GM12878 (cell line): ENCODE measurements at regions not wholly inside any gene's neighbourhood (a gene's known extent, or its start where the extent isn't known, plus 50 kb on each side); places are given as distances from the start of the nearest gene placed in this dataset.

Experiments used
- ATAC-seq: fragments of 200-7000 bp; cut with Tn5 transposase; 3 replicates; pipeline ENCODE4 v1.9.1; 2020; ENCODE audit warnings: mild to moderate bottlenecking, moderate library complexity
- BruUV-seq: library from RNA; stranded (reverse); fragments of 400-500 nt; replicated peaks from 2 replicates; lab custom pipeline; 2021; lab: Mats Ljungman, UMichigan
- CTCF ChIA-PET: fragments of 300-600 bp; sonication (Branson Sonifier 250); formaldehyde crosslinking; extraction: SDS; loops from one replicate; lab custom pipeline; 2021; ENCODE audit warnings: inconsistent platforms; lab: Yijun Ruan, JAX
- POLR2A ChIA-PET: fragments of 350-600 bp; formaldehyde crosslinking; extraction: SDS; loops from one replicate; lab custom pipeline; 2021; ENCODE audit warnings: inconsistent platforms; lab: Charles Lee
- RAD21 ChIA-PET: fragments of 300-600 bp; sonication (Branson Sonifier 250); formaldehyde crosslinking; loops from one replicate; lab custom pipeline; 2023; ENCODE audit warnings: antibody characterized with exemption; ENCODE audit not compliant: unreplicated experiment; lab: Charles Lee
- SMC1A ChIA-PET: fragments of 300-600 bp; sonication (Branson Sonifier 250); formaldehyde crosslinking; loops from one replicate; lab custom pipeline; 2023; ENCODE audit not compliant: unreplicated experiment, uncharacterized antibody; lab: Charles Lee
- DNase-seq: peaks from one replicate; pipeline ENCODE4 v3.0.0-alpha.2; 2011; ENCODE audit warnings: low read depth, low spot score
- FAIRE-seq: peaks from 3 replicates; lab custom pipeline; 2011; peaks lifted over from hg19 to GRCh38; lab: Jason Lieb, UNC
- H2AFZ ChIP-seq: 2 replicates; pipeline ENCODE4 v1.6.0; 2011; ENCODE audit warnings: low read depth, low read length, control low read depth; ENCODE audit not compliant: control insufficient read depth
- H3K27ac ChIP-seq: 2 replicates; pipeline ENCODE4 v1.5.1; 2011; ENCODE audit warnings: control low read depth; ENCODE audit not compliant: control insufficient read depth, insufficient read depth
- H3K27me3 ChIP-seq, 2 experiments: replicated peaks in 1 of 2; 2 replicates each; pipeline versions ENCODE4 v1.6.0 to v1.6.1; 2011; ENCODE audit warnings: low read length in 1 of 2; ENCODE audit not compliant: control insufficient read depth in 2 of 2, insufficient read depth in 2 of 2
- H3K36me3 ChIP-seq, 2 experiments: 2 replicates each; pipeline ENCODE4 v1.5.1; 2011; ENCODE audit warnings: low read length in 1 of 2; ENCODE audit not compliant: control insufficient read depth in 2 of 2, insufficient read depth in 2 of 2
- H3K4me1 ChIP-seq: 2 replicates; pipeline ENCODE4 v1.6.1; 2011; ENCODE audit warnings: mild to moderate bottlenecking, low read length, moderate library complexity, mixed read lengths; ENCODE audit not compliant: control insufficient read depth, insufficient read depth
- H3K4me2 ChIP-seq: 2 replicates; pipeline ENCODE4 v1.6.0; 2011; ENCODE audit warnings: control low read depth; ENCODE audit not compliant: control insufficient read depth, insufficient read depth
- H3K4me3 ChIP-seq: fragments of 200-600 bp; sonication (generic); 2 replicates; pipeline ENCODE4 v1.5.1; 2016
- H3K79me2 ChIP-seq: 2 replicates; pipeline ENCODE4 v1.6.0; 2011; ENCODE audit warnings: low read length; ENCODE audit not compliant: control insufficient read depth, insufficient read depth
- H3K9ac ChIP-seq: 2 replicates; pipeline ENCODE4 v1.8.0; 2011; ENCODE audit warnings: low read length, control low read depth, mixed read lengths; ENCODE audit not compliant: control insufficient read depth, insufficient read depth
- H3K9me3 ChIP-seq: replicated peaks from 3 replicates; pipeline ENCODE4 v1.5.1; 2011; ENCODE audit warnings: mild to moderate bottlenecking, low read length; ENCODE audit not compliant: control insufficient read depth, insufficient read depth
- H4K20me1 ChIP-seq: 2 replicates; pipeline ENCODE4 v1.6.0; 2011; ENCODE audit not compliant: control insufficient read depth, insufficient read depth
- CBX5 ChIP-seq: sonication (generic); IDR thresholded peaks from 2 replicates; pipeline ENCODE4 v1.6.1; 2016; ENCODE audit warnings: low read depth, moderate library complexity, mild to moderate bottlenecking, inconsistent platforms
- DPF2 ChIP-seq: fragments of 450-650 bp; IDR thresholded peaks from 2 replicates; pipeline ENCODE4 v1.6.1; 2017; ENCODE audit warnings: mild to moderate bottlenecking
- FOS ChIP-seq: IDR thresholded peaks from 3 replicates; pipeline ENCODE4 v1.6.1; 2011; ENCODE audit warnings: borderline replicate concordance; ENCODE audit not compliant: insufficient read length; ENCODE audit errors: extremely low read depth
- FOXM1 ChIP-seq: IDR thresholded peaks from 2 replicates; pipeline ENCODE4 v1.6.1; 2012; ENCODE audit warnings: low read depth, mild to moderate bottlenecking, inconsistent platforms, low read length, moderate library complexity
- KAT2A ChIP-seq: conservative IDR thresholded peaks from 2 replicates; pipeline ENCODE4 v1.6.1; 2011; ENCODE audit warnings: low read depth, low read length; ENCODE audit not compliant: control insufficient read depth
- KLF5 ChIP-seq: fragments of 450-650 bp; IDR thresholded peaks from 2 replicates; pipeline ENCODE4 v1.6.1; 2014; ENCODE audit warnings: mild to moderate bottlenecking; ENCODE audit not compliant: partially characterized antibody
- NFIC ChIP-seq: IDR thresholded peaks from 2 replicates; pipeline ENCODE4 v1.6.1; 2012; ENCODE audit warnings: low read depth, mild to moderate bottlenecking, inconsistent platforms, low read length, moderate library complexity
- NFYB ChIP-seq: IDR thresholded peaks from 2 replicates; pipeline ENCODE4 v1.6.1; 2011; ENCODE audit warnings: low read depth, mild to moderate bottlenecking, low read length, improper control_type of control experiment, moderate library complexity; ENCODE audit not compliant: insufficient read depth
- NRF1 ChIP-seq: conservative IDR thresholded peaks from 2 replicates; pipeline ENCODE4 v1.6.1; 2011; ENCODE audit warnings: mild to moderate bottlenecking, low read depth, low read length, improper control_type of control experiment
- PAX8 ChIP-seq: fragments of 450-650 bp; IDR thresholded peaks from 2 replicates; pipeline ENCODE4 v1.6.1; 2017; ENCODE audit warnings: mild to moderate bottlenecking, moderate library complexity
- PML ChIP-seq: IDR thresholded peaks from 2 replicates; pipeline ENCODE4 v1.6.1; 2012; ENCODE audit warnings: low read length, inconsistent platforms
- POU2F2 ChIP-seq: IDR thresholded peaks from 3 replicates; pipeline ENCODE4 v1.6.1; 2011; ENCODE audit warnings: low read depth, mild to moderate bottlenecking, low read length, borderline replicate concordance
- RBBP5 ChIP-seq: fragments of 200-600 bp; sonication (generic); conservative IDR thresholded peaks from 2 replicates; pipeline ENCODE4 v1.6.1; 2016
- WGBS: methylation state at CpG from one replicate; pipeline ENCODE4 v1.1.6; 2016; ENCODE audit warnings: low lambda C conversion rate; ENCODE audit not compliant: insufficient replicate concordance, insufficient coverage; ENCODE audit errors: missing lambda C conversion rate; 5-methylcytosine and 5-hydroxymethylcytosine counted together
- in situ Hi-C: fragments of 300-500 bp; cut with MboI; formaldehyde crosslinking; loops from 9 replicates; pipeline ENCODE4 v1.14.3; 2018; ENCODE audit warnings: mixed read lengths
- intact Hi-C: fragments of 100-400 bp; cut with micrococcal nuclease; formaldehyde crosslinking; loops from one replicate; pipeline ENCODE4 v1.14.2; 2022; ENCODE audit not compliant: unreplicated experiment
- TF ChIP-seq, protein P1 (sequence below): IDR thresholded peaks from 2 replicates; pipeline ENCODE4 v1.6.1; 2012; ENCODE audit warnings: improper control_type of control experiment, low read depth, low read length; ENCODE audit not compliant: insufficient replicate concordance
- TF ChIP-seq, protein P2 (sequence below): fragments of 450-650 bp; IDR thresholded peaks from 2 replicates; pipeline ENCODE4 v1.6.1; 2016; ENCODE audit warnings: mild to moderate bottlenecking
- TF ChIP-seq, protein P3 (sequence below): fragments of 150-350 bp; IDR thresholded peaks from 2 replicates; pipeline ENCODE4 v1.6.1; 2016; ENCODE audit warnings: low read depth, low read length

DNA sequence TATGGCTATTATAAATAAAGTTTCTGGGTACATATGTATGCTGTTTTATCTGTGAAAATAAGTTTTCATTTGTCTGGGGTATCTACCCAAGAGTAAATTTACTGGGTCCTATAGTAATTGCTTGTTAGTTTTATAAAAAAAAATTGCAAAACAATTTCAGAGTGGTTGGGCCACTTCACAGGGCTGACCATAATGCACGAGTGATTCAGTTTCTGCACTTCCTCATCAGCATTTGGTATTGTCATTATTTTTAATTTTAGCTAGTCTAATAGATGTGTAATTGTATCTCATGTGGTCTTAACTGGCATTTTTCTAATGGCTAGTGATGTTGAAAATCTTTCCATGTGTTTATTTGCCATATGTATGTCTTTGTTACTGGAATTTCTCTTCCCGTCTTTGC lies 452.4 kb upstream of the AKR1E2 start:
- intact Hi-C loops, result no loop called here
- ChIA-PET RAD21 (no interaction called here), POLR2A (no interaction called here), CTCF (no interaction called here), SMC1A (no interaction called here)
- Histone ChIP-seq H3K27me3 (no peaks in the 10 kb centered on the region; a peak in 1 of 4 replicates), H3K27ac (no peak overlapping the region), H3K36me3 (no peaks in the 10 kb centered on the region), H3K4me2 (no peak overlapping the region), H3K4me1 (no peaks in the 10 kb centered on the region), H2AFZ (no peak overlapping the region), H4K20me1 (no peaks in the 10 kb centered on the region), H3K4me3 (no peak overlapping the region), H3K9ac (no peak overlapping the region), H3K9me3 (no peaks in the 10 kb centered on the region), H3K79me2 (no peaks in the 10 kb centered on the region)
- no TSS peak for BruUV-seq
- 69% methylated on average over 2 of the region's 2 CpGs for WGBS
- DNase-seq (no peak), ATAC-seq (no peak), FAIRE-seq (no peak)
- in situ Hi-C loops, result no loop called here
- TF ChIP-seq KLF5 (no peak), POU2F2 (no peak), NRF1 (no peak), DPF2 (no peak), PML (no peak), NFIC (no peak), NFYB (no peak), FOXM1 (no peak), CBX5 (no peak), PAX8 (no peak), FOS (no peak), KAT2A (no peak), RBBP5 (no peak)
- TF ChIP-seq, protein P1, sequence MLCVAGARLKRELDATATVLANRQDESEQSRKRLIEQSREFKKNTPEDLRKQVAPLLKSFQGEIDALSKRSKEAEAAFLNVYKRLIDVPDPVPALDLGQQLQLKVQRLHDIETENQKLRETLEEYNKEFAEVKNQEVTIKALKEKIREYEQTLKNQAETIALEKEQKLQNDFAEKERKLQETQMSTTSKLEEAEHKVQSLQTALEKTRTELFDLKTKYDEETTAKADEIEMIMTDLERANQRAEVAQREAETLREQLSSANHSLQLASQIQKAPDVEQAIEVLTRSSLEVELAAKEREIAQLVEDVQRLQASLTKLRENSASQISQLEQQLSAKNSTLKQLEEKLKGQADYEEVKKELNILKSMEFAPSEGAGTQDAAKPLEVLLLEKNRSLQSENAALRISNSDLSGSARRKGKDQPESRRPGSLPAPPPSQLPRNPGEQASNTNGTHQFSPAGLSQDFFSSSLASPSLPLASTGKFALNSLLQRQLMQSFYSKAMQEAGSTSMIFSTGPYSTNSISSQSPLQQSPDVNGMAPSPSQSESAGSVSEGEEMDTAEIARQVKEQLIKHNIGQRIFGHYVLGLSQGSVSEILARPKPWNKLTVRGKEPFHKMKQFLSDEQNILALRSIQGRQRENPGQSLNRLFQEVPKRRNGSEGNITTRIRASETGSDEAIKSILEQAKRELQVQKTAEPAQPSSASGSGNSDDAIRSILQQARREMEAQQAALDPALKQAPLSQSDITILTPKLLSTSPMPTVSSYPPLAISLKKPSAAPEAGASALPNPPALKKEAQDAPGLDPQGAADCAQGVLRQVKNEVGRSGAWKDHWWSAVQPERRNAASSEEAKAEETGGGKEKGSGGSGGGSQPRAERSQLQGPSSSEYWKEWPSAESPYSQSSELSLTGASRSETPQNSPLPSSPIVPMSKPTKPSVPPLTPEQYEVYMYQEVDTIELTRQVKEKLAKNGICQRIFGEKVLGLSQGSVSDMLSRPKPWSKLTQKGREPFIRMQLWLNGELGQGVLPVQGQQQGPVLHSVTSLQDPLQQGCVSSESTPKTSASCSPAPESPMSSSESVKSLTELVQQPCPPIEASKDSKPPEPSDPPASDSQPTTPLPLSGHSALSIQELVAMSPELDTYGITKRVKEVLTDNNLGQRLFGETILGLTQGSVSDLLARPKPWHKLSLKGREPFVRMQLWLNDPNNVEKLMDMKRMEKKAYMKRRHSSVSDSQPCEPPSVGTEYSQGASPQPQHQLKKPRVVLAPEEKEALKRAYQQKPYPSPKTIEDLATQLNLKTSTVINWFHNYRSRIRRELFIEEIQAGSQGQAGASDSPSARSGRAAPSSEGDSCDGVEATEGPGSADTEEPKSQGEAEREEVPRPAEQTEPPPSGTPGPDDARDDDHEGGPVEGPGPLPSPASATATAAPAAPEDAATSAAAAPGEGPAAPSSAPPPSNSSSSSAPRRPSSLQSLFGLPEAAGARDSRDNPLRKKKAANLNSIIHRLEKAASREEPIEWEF, result no peak
- TF ChIP-seq, protein P2, sequence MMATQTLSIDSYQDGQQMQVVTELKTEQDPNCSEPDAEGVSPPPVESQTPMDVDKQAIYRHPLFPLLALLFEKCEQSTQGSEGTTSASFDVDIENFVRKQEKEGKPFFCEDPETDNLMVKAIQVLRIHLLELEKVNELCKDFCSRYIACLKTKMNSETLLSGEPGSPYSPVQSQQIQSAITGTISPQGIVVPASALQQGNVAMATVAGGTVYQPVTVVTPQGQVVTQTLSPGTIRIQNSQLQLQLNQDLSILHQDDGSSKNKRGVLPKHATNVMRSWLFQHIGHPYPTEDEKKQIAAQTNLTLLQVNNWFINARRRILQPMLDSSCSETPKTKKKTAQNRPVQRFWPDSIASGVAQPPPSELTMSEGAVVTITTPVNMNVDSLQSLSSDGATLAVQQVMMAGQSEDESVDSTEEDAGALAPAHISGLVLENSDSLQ, result no peak
- TF ChIP-seq, protein P3, sequence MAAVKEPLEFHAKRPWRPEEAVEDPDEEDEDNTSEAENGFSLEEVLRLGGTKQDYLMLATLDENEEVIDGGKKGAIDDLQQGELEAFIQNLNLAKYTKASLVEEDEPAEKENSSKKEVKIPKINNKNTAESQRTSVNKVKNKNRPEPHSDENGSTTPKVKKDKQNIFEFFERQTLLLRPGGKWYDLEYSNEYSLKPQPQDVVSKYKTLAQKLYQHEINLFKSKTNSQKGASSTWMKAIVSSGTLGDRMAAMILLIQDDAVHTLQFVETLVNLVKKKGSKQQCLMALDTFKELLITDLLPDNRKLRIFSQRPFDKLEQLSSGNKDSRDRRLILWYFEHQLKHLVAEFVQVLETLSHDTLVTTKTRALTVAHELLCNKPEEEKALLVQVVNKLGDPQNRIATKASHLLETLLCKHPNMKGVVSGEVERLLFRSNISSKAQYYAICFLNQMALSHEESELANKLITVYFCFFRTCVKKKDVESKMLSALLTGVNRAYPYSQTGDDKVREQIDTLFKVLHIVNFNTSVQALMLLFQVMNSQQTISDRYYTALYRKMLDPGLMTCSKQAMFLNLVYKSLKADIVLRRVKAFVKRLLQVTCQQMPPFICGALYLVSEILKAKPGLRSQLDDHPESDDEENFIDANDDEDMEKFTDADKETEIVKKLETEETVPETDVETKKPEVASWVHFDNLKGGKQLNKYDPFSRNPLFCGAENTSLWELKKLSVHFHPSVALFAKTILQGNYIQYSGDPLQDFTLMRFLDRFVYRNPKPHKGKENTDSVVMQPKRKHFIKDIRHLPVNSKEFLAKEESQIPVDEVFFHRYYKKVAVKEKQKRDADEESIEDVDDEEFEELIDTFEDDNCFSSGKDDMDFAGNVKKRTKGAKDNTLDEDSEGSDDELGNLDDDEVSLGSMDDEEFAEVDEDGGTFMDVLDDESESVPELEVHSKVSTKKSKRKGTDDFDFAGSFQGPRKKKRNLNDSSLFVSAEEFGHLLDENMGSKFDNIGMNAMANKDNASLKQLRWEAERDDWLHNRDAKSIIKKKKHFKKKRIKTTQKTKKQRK, result no peak
